Right lobe of liver (tissue), 4 donors: ENCODE measurements at regions not wholly inside any gene's neighbourhood (a gene's known extent, or its start where the extent isn't known, plus 50 kb on each side); places are given as distances from the start of the nearest gene placed in this dataset.

Experiments
- POLR2A ChIP-seq: fragments of 450-650 bp; IDR thresholded peaks from one replicate; pipeline ENCODE4 v1.6.1; 2017; ENCODE audit warnings: antibody characterized with exemption, mild to moderate bottlenecking
- TF ChIP-seq, protein P1 (sequence below), 4 donors: fragments of 200-600 bp in 3 of 4; fragments of 450-650 bp in 1 of 4; IDR thresholded peaks; one replicate each; pipeline versions ENCODE4 v1.5.1 to v1.8.0; 2016 to 2022; ENCODE audit warnings: antibody characterized with exemption in 4 of 4, mild to moderate bottlenecking in 2 of 4
- donor health status: DM: no; HTN: no; CAD: no.
- donor health status: DM: no; HTN: no; CAD: no.
- donor health status: DM: no; HTN: yes; CAD: no.

DNA sequence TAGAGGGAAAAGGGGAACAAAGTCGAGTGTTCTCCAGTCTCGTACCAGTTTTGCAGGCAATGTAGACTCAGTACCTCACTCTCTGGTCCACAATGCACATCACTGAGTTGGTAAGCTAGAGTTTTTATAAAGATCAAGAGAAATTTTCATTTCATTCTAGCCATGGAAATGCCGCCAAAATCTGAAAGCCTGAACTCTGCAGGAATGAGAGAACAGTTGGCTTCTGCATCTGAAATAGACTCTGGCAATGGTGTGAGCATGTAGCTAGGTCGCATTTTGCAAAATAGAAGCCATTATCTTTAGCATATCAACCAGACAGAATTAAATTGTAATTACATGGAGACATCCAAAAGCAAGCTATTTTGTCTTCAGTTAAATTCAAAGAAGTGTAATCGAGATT is 381.0 kb downstream of the NOVA1 start:
- TF ChIP-seq, protein P1, sequence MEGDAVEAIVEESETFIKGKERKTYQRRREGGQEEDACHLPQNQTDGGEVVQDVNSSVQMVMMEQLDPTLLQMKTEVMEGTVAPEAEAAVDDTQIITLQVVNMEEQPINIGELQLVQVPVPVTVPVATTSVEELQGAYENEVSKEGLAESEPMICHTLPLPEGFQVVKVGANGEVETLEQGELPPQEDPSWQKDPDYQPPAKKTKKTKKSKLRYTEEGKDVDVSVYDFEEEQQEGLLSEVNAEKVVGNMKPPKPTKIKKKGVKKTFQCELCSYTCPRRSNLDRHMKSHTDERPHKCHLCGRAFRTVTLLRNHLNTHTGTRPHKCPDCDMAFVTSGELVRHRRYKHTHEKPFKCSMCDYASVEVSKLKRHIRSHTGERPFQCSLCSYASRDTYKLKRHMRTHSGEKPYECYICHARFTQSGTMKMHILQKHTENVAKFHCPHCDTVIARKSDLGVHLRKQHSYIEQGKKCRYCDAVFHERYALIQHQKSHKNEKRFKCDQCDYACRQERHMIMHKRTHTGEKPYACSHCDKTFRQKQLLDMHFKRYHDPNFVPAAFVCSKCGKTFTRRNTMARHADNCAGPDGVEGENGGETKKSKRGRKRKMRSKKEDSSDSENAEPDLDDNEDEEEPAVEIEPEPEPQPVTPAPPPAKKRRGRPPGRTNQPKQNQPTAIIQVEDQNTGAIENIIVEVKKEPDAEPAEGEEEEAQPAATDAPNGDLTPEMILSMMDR (IDR thresholded peaks at IDR 0.05): no peak
- no peak for TF ChIP-seq POLR2A
